ENCODE measurements at regions not wholly inside any gene's neighbourhood (a gene's known extent, or its start where the extent isn't known, plus 50 kb on each side); places are given as distances from the start of the nearest gene placed in this dataset.
"Not testable (repeated sequence)": the region's sequence is repeated elsewhere in the genome, so short reads cannot be mapped to it uniquely, and the experiment has no call there.

DNA sequence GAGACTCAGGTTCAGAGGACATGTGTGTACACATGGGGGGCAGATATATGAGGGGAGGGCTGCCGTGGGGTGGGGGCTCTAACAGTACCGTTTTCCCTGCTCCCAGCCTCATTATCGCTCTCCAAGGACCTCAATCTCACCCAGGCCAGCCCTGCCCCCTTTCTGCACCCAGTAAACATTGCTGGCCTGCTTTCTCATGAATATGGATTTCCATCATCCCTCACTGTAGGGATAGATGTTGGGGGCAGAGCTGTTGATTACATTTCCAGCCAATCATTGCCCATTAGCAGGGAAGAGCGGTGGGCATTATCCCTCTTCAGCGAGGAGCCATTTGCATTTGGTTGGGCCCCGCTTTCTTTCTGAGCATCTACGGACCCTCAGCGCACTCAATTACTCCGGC, 273.8 kb downstream of the RPS6KC1 start:
- no peak for DNase-seq

DNA sequence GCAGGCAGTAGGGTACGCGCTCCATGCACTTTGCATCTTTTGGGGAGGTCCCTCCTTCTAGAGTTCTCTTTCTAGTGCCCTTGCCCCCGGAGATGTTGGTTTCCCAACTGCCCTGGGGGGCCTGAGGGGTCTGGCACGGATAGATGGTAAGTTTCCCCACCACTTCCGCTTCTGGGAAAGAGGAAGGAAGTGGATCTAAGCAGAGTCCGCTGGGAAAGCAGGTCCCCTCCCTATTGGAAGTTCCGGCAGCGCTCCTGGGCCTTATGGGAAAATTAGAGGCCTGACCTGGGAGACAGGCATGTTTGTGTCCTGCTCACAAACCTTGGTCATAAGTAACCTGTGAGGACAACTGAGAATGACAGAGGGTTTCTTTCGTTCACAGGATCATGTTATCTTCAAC, 274.4 kb downstream of the RPS6KC1 start:
- no peak for DNase-seq

DNA sequence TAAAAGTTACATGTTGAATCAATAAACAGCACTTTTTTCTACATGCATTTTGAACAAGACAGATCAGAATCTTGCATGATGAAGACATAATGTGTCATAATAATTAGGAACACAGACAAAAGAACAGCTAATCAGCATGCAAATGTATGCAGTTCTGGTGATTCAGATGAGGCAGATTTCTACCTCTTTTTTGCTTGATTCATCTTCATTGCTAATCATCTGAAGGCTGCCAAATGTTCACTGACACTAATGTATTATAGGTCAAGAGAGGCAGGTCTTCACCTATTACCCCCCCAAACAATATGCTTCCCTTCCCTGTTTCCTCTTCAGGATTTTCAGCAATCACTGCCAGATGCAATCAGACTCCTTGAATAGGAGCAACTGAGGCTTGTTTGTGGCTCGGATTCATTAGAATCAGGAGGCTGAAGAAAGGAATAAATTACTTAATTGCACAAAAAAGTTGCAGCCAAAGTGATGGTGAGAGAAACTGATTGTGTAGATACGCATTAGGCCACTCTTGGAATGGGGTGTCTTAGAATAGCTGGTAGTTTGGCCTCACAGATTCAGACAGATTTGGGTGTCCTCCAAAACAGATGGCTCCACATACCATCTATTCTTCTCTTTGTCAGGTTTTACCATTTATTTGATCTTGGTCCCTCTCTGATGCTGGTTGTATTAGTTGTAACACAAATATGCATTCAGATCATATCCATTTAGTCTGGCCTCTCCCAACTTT, 275.4 kb downstream of the RPS6KC1 start:
- DNase-seq, result no peak

DNA sequence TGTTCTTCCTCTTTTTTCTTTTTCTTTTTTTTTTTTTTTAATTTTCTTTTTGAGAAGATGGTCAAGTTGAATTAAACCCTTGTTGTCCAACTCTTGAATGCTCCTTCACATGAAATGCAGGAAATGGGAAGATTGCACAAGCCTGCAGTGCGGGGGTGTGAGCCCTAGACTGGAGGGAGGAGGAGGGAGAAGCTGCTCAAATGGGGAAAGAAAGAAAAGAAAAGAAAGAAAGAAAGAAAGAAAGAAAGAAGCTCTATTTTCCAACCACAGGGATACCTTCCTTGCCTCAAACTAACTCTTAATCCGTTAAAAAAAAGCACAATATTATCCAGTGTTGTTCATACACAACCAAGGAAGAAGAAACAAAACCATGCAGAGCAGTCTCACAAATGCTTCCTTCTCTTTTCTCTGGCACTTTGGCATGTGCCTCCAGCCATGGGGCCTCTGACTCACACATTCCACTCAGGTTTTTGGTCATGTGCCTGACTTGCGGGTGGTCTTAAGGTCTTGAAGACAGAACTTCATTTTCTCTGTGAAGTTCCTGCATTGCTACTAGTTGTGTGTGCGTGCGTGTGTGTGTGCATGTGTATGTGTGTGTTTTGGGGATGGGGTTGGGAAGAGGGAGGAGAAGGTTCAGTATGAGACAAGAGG, 276.1 kb downstream of the RPS6KC1 start:
- DNase-seq, result no peak

DNA sequence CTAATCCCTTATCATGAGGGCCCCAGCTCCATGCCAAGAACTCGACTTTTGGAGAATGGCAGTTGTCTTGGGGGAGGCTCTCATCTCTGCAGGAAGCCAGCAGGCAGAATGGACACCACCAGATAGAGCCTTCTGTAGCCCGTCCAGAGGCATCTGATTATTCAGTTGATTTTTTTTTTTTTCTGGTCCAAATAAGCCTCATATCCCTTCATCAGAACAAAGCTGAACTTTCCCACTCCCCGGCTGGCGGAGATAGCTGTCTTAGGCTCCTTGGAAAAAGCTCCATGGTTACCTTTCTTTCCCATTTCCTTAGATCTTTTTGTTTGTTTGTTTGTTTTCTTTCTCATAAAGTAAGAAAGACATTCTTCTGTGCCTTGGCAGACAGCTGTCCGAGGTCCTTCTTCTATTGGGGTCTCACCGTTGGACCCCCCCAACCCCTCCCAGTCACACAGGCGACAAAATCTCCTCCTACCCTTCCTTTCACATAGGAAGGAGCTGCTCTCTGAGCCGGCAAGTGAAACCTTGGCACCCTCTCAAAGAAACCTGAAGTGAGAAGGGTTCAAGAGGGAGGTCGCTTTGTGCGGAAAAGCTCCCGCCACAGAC, 278.5 kb downstream of the RPS6KC1 start:
- DNase-seq, result no peak

DNA sequence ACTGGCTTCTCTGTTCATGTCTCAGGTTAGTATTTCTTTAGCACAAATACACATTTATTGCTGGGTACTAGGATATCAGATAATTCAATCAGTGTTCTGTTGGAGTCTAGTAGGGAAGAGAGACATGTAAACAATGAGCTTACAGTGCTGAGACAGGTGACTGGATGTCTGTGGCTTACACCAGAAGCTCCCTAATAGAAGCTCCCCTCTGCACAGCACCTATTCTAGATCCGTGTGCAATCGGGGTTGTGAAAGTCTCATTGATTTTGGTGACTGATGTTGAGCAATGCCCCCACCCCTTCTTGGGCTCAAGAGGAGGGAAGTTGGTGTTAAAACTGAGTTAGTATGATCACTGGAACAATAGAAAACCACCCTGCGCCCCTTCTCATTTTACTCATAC, 279.2 kb downstream of the RPS6KC1 start:
- no peak for DNase-seq

DNA sequence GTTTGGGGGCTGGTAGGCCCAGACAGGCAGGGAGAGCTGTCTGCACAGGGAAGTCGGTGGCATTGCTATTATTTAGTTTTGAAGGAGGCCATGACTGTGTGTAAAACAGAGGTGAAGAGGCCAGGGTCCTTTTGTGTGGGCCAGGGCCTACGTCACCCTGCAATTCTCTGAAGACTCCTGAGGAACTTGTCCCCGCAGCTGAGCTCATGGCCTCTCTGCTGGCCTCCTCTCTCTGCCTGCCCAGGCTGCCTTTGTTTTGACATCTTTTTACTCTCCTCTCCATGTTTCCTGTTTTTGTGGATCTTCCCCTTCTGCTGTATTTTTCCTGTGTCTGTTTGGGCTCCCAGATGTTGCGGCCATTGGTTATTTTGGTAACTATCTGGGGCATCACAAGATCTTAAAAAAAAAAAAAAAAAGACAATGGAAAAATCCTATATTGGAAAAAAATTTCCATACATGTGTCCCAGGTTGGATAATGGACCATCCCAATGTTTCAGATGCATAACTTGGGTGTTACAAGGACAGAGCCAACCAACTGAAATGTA, 280.7 kb downstream of the RPS6KC1 start:
- DNase-seq, result no peak

DNA sequence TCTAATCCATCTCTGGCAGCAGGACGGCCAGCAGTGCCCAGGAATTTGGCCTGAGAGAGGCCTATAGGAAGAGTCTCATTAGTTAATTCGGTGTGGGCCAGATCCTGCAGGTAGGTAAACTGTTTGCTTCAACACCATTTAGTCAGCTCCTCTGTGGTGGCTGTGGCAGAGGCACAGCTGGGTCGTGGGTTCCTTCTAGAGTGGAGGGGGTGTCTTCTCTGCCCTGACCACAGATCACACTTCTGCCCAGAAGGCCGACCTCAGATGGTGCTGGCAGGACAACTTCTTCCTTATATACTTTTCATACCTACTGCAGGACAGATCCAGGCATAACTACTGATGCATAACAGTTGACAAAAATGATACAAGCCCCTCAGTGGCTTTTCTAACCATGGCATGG, 281.4 kb downstream of the RPS6KC1 start:
- no peak for DNase-seq

DNA sequence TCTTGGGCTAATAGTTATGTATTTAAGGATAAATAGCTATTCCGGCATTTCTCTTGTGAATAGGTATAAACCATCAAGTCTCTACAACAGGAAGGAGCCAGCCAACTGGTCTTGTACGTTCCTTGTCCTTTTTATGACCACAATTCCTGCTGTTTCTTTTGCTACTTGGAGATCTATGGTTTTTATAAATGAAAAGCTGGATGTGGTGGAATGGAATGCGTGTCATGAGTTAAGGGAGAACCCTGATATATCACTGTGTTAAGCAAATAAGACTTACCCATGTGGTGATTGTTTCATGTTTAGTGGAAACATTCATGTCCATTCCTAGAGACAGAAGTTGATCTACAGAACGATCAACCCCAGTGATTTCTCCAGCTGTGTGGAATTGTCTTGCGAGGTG, 282.1 kb downstream of the RPS6KC1 start:
- no peak for DNase-seq

DNA sequence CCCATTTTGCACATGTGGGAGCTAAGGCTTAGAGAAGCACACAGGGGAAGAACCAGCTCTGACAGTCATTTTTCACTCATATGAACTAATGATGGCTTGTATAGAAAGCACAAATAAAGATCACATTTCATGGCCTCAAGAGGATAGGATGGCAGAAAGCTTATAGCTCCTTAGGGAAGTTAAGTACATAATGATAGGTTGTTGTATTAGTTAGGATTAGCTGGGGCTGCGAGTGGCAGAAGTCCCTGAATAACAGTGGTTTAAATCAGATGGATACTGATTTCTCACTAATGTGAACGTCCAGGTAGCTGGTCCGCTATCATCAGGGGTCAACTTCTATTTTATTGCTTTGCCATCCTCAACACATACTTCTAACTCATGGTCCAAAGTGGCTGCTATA, 284.0 kb downstream of the RPS6KC1 start:
- no peak for DNase-seq

DNA sequence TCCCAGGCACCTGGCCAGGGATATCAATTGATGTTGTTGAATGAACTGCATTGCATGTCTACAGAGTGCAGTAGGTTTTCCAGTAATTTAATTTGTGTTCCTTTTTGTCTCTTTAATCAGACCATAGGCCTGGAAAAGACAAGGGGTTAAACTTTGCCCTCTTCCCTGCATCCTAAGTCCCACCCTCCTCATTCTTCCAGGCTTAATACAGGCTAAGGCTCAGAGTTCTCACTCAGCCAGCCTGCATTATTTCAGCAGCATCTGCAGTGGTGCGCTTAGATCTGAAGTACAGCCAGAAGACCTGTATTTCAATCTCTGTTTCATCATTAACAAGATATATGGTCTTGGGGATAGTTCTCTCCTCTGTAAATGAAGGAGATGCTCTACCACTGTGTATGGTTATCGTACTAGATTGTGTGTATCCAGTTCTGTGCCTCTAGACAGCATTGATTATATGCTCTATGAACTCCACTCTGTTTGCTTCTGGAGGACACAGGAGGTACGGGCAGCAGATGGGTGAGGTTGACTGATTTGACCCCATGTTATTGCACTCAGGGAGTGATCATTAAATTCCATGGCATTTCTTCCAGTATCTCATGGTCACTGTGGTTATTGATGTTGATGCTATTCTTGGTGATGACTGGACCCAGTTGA, 286.1 kb downstream of the RPS6KC1 start:
- DNase-seq, result no peak

DNA sequence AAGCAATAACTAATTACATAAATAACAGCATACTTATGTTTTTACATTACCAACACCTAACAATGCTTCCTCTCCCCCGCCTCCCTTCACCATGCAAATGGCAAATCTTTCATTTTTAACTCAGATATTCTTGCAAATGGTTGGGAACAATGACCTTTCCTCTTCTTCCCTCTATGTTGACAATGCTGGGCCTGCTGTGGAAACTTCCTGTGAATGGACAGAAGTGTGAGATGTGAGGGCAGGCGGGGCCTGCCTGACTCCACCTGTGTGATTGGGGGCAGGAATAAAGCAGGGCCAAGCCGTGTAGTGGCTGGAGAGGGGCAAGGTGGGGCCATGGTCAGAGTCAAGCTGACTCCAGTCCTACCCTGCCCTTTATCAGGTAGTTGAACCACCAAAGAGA, 289.6 kb downstream of the RPS6KC1 start:
- no peak for DNase-seq

DNA sequence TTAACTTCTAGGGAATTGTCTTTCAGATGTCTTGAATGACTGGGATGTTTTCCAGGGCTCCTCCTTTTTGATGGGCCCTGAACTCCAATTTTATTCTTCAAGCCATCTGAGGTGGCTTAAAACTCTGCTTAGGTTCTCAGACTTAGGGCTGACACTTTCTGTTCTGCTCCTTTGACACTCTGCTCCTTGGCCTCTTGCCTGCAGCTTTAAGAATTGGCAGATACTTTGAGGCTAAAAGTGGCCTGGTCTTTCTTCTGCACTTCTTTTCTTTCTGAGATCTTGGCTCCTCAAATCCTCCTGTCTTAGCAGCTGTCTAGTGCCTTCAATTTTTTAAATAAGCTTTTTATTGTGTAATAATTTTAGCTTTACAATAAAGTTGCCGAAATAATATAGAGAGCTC, 294.6 kb downstream of the RPS6KC1 start:
- DNase-seq, result no peak

DNA sequence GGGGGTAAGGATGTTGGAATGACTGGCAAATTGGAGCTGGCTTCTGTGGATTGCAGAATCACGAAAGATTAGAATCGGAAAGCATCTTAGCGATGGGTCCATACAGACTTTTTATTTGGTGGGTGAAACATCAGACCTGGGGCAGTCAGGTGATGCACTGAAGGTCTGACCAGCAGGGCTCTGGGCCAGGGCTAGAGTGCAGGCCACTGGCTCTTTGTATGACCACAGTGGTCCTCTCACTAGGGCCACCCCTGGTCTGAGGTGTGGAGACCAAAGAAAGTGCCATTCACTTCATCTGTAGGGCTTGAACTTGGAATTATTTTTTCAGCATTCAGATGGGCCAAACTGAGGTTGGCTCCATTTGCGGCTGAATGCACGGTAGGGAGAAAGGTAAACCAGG, 306.4 kb downstream of the RPS6KC1 start:
- no peak for DNase-seq

DNA sequence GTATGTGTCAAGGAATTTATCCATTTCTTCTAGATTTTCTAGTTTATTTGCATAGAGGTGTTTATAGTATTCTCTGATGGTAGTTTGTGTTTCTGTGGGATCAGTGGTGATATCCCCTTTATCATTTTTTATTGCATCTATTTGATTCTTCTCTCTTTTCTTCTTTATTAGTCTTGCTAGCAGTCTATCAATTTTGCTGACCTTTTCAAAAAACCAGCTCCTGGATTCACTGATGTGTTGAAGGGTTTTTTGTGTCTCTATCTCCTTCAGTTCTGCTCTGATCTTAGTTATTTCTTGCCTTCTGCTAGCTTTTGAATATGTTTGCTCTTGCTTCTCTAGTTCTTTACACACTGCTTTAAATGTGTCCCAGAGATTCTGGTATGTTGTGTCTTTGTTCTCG, 307.3 kb downstream of the RPS6KC1 start:
- not testable (repeated sequence) for DNase-seq

DNA sequence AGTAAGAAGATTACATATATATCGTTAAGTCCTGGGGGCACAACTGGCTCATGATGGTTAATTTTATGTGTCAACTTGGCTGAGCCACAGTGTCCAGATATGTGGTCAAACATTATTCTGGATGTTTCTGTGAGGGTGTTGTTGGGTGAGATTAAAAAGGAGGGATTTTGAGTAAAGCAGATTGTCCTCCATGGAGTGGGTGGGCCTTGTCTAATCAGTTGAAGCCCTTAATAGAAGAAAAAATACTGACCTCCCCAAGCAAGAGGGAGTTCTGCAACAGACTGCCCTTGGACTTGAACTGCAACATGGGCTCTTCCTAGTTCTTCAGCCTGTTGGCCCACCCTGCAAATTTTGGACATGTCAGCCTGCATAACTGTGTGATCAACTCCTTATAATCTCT, 311.6 kb downstream of the RPS6KC1 start:
- DNase-seq, result no peak

DNA sequence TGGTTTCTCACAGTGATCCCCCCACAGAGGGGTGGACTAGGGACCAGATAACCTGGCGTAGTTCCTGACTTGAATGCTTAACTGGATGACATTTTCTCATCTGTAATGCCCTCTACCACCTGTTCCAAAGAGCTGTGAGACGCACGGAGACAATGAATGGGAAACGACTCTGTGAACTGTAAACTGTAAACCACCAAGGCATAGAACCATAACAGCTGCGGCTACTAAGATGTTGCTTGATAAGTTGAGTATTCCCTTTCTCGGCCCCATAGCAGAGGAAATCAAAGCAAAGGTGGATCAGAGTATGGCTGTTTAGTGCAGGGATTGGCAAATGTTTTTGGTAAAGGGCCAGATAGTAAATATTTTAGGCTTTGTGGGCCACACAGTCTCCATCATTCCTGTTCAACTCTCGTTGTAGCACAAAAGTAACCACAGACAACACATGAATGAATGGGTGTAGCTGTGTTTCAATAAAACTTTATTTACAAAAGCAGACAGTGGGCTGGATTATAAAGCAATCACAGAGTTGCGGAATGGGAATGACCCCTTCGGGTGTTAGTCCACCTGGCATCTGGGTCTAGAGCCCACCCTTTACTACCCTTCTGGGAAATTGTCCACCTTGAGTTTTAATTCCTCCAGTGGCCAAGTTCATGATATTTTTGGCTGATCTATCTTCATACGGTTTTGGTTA, 315.2 kb downstream of the RPS6KC1 start:
- no peak for DNase-seq

DNA sequence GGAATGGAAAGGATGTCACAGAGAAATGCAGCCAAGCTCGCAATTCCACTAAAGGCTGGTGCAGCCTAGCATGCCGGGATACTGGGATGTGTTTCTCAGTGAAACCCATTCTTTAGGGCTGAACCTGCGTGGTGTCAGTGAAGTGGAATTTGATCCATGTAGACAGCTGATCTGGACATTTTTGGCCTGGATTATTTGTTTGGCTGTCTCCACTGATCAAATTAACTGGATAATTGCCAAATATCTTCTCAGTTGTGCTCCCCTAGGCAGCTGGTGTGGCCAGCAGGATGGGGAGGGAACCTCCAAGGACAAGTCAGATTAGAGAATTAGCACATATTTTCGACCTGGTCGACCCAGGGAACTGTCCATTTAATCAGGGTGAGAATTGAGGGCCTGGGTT, 318.4 kb downstream of the RPS6KC1 start:
- DNase-seq, result no peak

DNA sequence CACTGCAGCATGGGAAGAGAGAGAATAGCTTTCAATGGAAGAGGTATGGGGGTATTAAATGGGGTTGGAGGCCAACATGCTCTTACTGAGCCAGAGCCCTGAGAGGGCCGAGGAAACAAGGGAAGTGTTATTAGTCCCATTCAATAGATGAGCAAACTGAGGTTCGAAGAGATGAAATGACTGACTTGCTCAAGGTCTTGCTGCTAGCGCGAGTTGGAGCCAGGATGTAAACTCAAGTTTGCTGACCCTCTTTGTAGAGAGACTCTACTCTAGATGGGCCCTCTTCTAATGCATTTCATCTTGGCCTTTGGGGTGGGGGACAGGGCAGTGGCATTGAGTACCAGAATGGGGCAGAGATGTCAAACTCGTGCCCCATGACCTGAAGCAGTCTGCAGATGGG, 319.5 kb downstream of the RPS6KC1 start:
- no peak for DNase-seq

DNA sequence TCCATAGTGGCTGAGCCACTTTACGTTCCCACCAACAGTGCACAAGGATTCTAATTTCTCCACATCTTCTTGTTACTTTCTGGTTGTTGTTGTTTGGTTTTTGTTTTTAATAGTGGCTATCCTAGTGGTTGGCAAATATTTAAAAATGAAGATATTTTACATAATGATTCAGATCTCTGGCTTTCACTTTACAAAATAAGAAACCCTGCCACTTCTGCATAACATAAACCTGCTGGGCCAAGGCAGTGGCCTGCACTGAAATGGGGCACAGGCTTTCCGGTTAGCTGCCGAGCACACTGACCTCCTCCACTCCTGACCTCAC, 320.4 kb downstream of the RPS6KC1 start:
- no peak for DNase-seq

DNA sequence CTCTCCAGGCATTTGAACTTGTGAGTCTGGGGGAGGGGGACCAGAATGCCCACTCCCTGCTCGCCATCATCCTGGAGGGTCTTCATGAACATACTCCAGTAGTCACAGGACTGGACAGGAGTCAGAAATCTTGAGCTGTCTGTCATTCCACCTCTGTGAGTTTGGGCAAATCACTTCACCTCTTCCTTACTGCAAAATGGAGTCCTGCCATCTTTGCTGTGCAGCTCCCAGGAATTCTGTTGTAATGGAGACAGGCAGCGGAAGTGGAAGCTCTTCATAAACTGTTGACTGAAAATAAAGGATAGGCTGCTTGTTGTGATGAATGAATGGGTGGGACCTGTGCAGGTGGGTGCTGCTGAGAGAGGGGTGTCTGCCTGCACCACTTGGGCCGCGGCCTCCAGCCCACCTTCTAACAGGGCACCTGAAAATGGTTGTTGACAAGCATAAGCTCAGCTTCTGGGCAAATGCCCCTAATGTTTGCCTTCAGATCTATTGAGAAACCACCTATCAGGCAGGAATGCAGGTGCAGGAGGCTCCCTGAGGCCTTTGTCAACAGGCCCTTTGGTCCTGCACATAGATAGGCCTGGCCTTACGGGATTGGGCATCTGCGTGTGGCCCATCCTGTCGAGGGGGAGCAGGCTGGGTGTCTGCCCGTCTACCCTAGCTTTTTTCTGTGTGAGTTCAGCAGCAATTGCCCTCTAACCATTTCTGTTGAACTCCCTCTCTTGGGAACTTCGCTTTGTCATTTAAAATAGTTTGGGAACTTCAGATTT, 321.0 kb downstream of the RPS6KC1 start:
- DNase-seq, result no peak

DNA sequence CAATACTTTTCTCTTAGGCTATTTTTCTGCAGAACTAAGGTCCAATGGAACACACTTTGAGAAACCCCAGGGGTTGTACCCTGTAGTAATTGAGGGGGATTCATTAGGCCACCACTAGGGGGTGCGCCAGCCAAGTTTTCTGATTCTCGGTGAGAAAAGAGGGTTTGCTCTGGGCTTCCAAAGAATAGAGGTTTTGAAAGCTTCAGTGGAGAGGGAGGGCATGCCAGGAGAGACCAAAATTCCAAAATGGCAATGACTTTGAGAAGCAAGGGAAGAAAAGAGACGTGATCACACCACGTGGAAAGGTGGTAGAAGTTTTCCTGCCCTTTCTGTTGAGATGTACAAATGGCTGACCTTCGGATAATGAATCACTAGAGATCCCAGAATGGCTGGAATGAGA, 323.3 kb downstream of the RPS6KC1 start:
- DNase-seq, result peak; percentile 61 to 67
